DND-41 (cell line): ENCODE measurements at regions not wholly inside any gene's neighbourhood (a gene's known extent, or its start where the extent isn't known, plus 50 kb on each side); places are given as distances from the start of the nearest gene placed in this dataset.

Experiments used
- ATAC-seq: fragments of 200-7000 bp; cut with Tn5 transposase; 3 replicates; pipeline ENCODE4 v1.9.1; 2021; ENCODE audit warnings: low read depth; ENCODE audit not compliant: insufficient read depth
- DNase-seq: peaks from one replicate; pipeline ENCODE4 v3.0.0-alpha.2; 2020
- H2AFZ ChIP-seq: 2 replicates; pipeline ENCODE4 v1.6.0; 2012; ENCODE audit warnings: low read depth, low read length
- H3K27ac ChIP-seq: 2 replicates; pipeline ENCODE4 v1.5.1; 2012; ENCODE audit warnings: low read length, inconsistent platforms
- H3K27me3 ChIP-seq: fragments of 200-600 bp; sonication (generic); 2 replicates; pipeline ENCODE4 v1.6.0; 2012; ENCODE audit warnings: low read length, mild to moderate bottlenecking, inconsistent platforms; ENCODE audit not compliant: insufficient read depth, poor library complexity
- H3K36me3 ChIP-seq: 2 replicates; pipeline ENCODE4 v1.5.1; 2012; ENCODE audit warnings: low read length, inconsistent platforms; ENCODE audit not compliant: insufficient read depth
- H3K4me1 ChIP-seq: 2 replicates; pipeline ENCODE4 v1.5.1; 2012; ENCODE audit warnings: mild to moderate bottlenecking, low read length; ENCODE audit not compliant: insufficient read depth
- H3K4me2 ChIP-seq: 2 replicates; pipeline ENCODE4 v1.6.0; 2012; ENCODE audit warnings: mild to moderate bottlenecking, moderate library complexity, low read length, inconsistent platforms; ENCODE audit not compliant: insufficient read depth
- H3K4me3 ChIP-seq, 2 experiments: fragments of 200-600 bp in 1 of 2; shearing (Covaris generic) in 1 of 2; 2 replicates each; pipeline ENCODE4 v1.5.1; 2012 to 2016; ENCODE audit warnings: inconsistent platforms in 2 of 2, low read length in 2 of 2, mild to moderate bottlenecking in 2 of 2, low read depth in 1 of 2, moderate library complexity in 1 of 2
- H3K79me2 ChIP-seq: 2 replicates; pipeline ENCODE4 v1.6.0; 2012; ENCODE audit warnings: low read length, inconsistent platforms; ENCODE audit not compliant: insufficient read depth
- H3K9ac ChIP-seq: 2 replicates; pipeline ENCODE4 v1.6.0; 2012; ENCODE audit warnings: low read depth, mild to moderate bottlenecking, inconsistent platforms, low read length, moderate library complexity
- H3K9me3 ChIP-seq: 2 replicates; pipeline ENCODE4 v1.5.1; 2012; ENCODE audit warnings: low read length, moderate library complexity, mild to moderate bottlenecking, inconsistent platforms; ENCODE audit not compliant: insufficient read depth, severe bottlenecking
- H4K20me1 ChIP-seq: 2 replicates; pipeline ENCODE4 v1.6.0; 2012; ENCODE audit warnings: low read length; ENCODE audit not compliant: insufficient read depth
- EZH2 ChIP-seq: IDR thresholded peaks from 3 replicates; pipeline ENCODE4 v1.6.1; 2012; ENCODE audit warnings: borderline replicate concordance, low read depth, mild to moderate bottlenecking, moderate library complexity, low read length, inconsistent platforms; ENCODE audit not compliant: severe bottlenecking
- TF ChIP-seq, protein P1 (sequence below): IDR thresholded peaks from 2 replicates; pipeline ENCODE4 v1.5.1; 2012; ENCODE audit warnings: borderline replicate concordance, low read length, moderate library complexity, mild to moderate bottlenecking; ENCODE audit not compliant: poor library complexity, severe bottlenecking; ENCODE audit errors: extremely low read depth

GRCh38 chr1:36663772-36664430, 181.2 kb upstream of the CSF3R start:
- Histone ChIP-seq H3K4me2 (no peak overlapping the region), H3K27ac (no peak overlapping the region), H3K9ac (no peak overlapping the region), H3K9me3 (no peaks in the 10 kb centered on the region), H3K27me3 (peaks cover 8% of the 10 kb centered on the region), H3K4me3 (no peak overlapping the region), H4K20me1 (no peaks in the 10 kb centered on the region), H2AFZ (no peak overlapping the region), H3K79me2 (no peaks in the 10 kb centered on the region), H3K36me3 (no peaks in the 10 kb centered on the region), H3K4me1 (no peaks in the 10 kb centered on the region)
- TF ChIP-seq, protein P1, sequence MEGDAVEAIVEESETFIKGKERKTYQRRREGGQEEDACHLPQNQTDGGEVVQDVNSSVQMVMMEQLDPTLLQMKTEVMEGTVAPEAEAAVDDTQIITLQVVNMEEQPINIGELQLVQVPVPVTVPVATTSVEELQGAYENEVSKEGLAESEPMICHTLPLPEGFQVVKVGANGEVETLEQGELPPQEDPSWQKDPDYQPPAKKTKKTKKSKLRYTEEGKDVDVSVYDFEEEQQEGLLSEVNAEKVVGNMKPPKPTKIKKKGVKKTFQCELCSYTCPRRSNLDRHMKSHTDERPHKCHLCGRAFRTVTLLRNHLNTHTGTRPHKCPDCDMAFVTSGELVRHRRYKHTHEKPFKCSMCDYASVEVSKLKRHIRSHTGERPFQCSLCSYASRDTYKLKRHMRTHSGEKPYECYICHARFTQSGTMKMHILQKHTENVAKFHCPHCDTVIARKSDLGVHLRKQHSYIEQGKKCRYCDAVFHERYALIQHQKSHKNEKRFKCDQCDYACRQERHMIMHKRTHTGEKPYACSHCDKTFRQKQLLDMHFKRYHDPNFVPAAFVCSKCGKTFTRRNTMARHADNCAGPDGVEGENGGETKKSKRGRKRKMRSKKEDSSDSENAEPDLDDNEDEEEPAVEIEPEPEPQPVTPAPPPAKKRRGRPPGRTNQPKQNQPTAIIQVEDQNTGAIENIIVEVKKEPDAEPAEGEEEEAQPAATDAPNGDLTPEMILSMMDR, result no peak
- TF ChIP-seq EZH2, result no peak
- ATAC-seq, result no peak
- DNase-seq, result no peak

- Histone ChIP-seq H3K27me3 (peaks cover 8% of the 10 kb centered on the region), H3K9me3 (no peaks in the 10 kb centered on the region), H2AFZ (no peak overlapping the region), H3K4me3 (no peak overlapping the region), H3K4me1 (no peaks in the 10 kb centered on the region), H4K20me1 (no peaks in the 10 kb centered on the region), H3K27ac (no peak overlapping the region), H3K9ac (no peak overlapping the region), H3K36me3 (no peaks in the 10 kb centered on the region), H3K79me2 (no peaks in the 10 kb centered on the region), H3K4me2 (no peak overlapping the region)
- TF ChIP-seq EZH2, result no peak
- TF ChIP-seq, protein P1, result no peak
- no peak for ATAC-seq
- DNase-seq, result no peak
Observed at GRCh38 chr1:36658838-36659237, 176.1 kb upstream of the CSF3R start.

DNA sequence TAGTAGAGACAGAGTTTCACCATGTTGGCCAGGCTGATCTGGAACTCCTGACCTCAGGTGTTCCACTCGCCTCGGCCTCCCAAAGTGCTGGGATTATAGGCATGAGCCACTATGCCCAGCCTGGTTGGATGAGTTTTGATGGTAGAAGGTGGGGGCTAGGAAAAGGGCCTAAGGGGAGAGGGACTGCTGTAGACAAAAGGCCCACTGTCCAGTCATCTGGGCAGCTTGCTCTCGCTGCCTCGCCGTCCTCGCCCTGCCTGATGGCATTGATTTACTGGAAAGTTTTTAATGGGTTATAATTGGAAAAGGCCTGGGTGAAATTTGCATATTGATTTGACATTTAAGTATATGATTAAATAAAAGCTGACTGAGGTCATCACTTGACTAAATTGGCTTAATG, 175.1 kb upstream of the CSF3R start:
- ATAC-seq (no peak), DNase-seq (no peak)
- Histone ChIP-seq H4K20me1 (no peaks in the 10 kb centered on the region), H3K36me3 (no peaks in the 10 kb centered on the region), H3K4me3 (no peak overlapping the region), H3K27me3 (peaks cover 8% of the 10 kb centered on the region), H3K9me3 (no peaks in the 10 kb centered on the region), H3K4me1 (no peaks in the 10 kb centered on the region), H3K9ac (no peak overlapping the region), H3K79me2 (no peaks in the 10 kb centered on the region), H2AFZ (no peak overlapping the region), H3K27ac (no peak overlapping the region), H3K4me2 (no peak overlapping the region)
- no peak for TF ChIP-seq EZH2
- TF ChIP-seq, protein P1, result no peak

- Histone ChIP-seq H4K20me1 (no peaks in the 10 kb centered on the region), H3K27me3 (peaks cover 5% of the 10 kb centered on the region), H3K36me3 (no peaks in the 10 kb centered on the region), H3K4me3 (no peak overlapping the region), H2AFZ (no peak overlapping the region), H3K9me3 (no peaks in the 10 kb centered on the region), H3K79me2 (no peaks in the 10 kb centered on the region), H3K27ac (no peak overlapping the region), H3K9ac (no peak overlapping the region), H3K4me2 (no peak overlapping the region), H3K4me1 (no peaks in the 10 kb centered on the region)
- ATAC-seq (no peak), DNase-seq (no peak)
- no peak for TF ChIP-seq EZH2
- TF ChIP-seq, protein P1, result no peak
Observed at GRCh38 chr1:36656838-36657237, 174.1 kb upstream of the CSF3R start.
